ENCODE measurements at regions not wholly inside any gene's neighbourhood (a gene's known extent, or its start where the extent isn't known, plus 50 kb on each side); places are given as distances from the start of the nearest gene placed in this dataset.

DNA sequence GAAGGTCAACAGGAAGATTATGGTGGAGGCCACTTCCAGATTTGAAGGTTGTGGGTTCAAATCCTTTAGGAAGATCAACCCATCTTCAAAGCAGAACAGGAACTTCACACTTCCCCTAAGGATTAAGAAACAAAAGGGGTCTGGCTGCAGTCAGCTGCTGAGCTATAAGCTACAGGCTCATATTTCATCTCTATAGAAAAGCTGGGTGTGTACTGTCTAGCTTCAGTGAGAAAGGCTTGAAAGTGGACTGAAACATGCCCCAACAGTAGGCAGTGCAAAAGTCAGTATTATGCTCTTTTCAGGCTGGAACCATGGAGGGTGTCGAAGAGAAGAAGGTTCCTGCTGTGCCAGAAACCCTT lies 60.1 kb upstream of the SPDEF start:
- H3K4me3 Mint-ChIP-seq, result no peak overlapping the region
- no peaks in the 10 kb centered on the region for H3K27me3 Mint-ChIP-seq (ENCODE audit: low read depth in 2 of 2)
- no peaks in the 10 kb centered on the region for H3K36me3 Mint-ChIP-seq
- DNase-seq (no peak), ATAC-seq (no peak)
- Histone ChIP-seq H3K36me3 (ENCODE audit: control insufficient read depth, insufficient read depth, low read length) (peaks cover 4% of the 10 kb centered on the region), H3K9me3 (ENCODE audit: control insufficient read depth, insufficient read depth, low read length) (no peaks in the 10 kb centered on the region), H3K27ac (ENCODE audit: low read length) (no peak overlapping the region), H3K4me3 (ENCODE audit: low read length) (no peak overlapping the region), H3K27me3 (ENCODE audit: control insufficient read depth, insufficient read depth, low read length) (no peaks in the 10 kb centered on the region), H3K4me1 (ENCODE audit: control insufficient read depth, insufficient read depth, low read length) (no peaks in the 10 kb centered on the region)
- no peaks in the 10 kb centered on the region for H3K9me3 Mint-ChIP-seq
- peaks cover 38 to 42% of the 10 kb centered on the region in 2 donors for H3K4me1 Mint-ChIP-seq
- intact Hi-C loops (cut with micrococcal nuclease), result no loop called here
- WGBS (ENCODE audit: insufficient coverage), result 100% methylated on average over 1 of the region's 1 CpG
- TF ChIP-seq, protein P1, sequence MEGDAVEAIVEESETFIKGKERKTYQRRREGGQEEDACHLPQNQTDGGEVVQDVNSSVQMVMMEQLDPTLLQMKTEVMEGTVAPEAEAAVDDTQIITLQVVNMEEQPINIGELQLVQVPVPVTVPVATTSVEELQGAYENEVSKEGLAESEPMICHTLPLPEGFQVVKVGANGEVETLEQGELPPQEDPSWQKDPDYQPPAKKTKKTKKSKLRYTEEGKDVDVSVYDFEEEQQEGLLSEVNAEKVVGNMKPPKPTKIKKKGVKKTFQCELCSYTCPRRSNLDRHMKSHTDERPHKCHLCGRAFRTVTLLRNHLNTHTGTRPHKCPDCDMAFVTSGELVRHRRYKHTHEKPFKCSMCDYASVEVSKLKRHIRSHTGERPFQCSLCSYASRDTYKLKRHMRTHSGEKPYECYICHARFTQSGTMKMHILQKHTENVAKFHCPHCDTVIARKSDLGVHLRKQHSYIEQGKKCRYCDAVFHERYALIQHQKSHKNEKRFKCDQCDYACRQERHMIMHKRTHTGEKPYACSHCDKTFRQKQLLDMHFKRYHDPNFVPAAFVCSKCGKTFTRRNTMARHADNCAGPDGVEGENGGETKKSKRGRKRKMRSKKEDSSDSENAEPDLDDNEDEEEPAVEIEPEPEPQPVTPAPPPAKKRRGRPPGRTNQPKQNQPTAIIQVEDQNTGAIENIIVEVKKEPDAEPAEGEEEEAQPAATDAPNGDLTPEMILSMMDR (IDR thresholded peaks at IDR 0.05), result no peak
- peak overlapping the region; percentile 34 to 49 for H3K27ac Mint-ChIP-seq

DNA sequence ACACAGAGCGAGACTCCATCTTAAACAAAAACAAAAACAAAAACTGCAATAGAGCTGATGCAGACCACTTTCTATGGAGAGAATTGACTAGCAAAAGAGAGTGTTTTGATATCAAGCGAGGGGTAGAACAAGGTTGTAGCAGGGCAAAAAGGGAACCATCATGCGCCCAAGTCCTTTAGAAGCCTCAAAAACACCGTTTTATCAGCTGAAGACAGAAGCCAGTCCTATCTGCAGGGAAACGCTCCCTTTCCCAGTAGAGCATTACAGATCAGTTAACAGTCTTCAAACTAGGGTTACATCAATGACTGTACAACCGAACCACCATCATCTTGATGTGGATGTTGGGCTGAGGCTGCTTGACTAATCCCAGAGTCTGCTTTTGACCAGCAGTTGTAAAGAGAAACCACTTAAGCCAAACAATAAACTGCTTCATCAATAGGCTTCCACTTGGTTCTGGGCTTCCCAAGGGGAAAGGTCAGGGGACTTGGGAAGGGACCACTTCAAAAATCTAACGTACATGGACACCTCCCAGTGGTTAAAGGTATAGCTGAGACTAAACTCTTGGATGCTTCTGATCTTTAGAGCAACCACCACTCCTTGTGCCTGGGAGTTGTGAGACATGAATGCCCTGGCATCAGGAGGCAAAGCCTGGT lies 59.6 kb upstream of the SPDEF start:
- intact Hi-C loops (cut with micrococcal nuclease), result no loop called here
- Histone ChIP-seq H3K27me3 (ENCODE audit: control insufficient read depth, insufficient read depth, low read length) (no peaks in the 10 kb centered on the region), H3K4me1 (ENCODE audit: control insufficient read depth, insufficient read depth, low read length) (no peaks in the 10 kb centered on the region), H3K9me3 (ENCODE audit: control insufficient read depth, insufficient read depth, low read length) (no peaks in the 10 kb centered on the region), H3K36me3 (ENCODE audit: control insufficient read depth, insufficient read depth, low read length) (peaks cover 4% of the 10 kb centered on the region), H3K27ac (ENCODE audit: low read length) (no peak overlapping the region), H3K4me3 (ENCODE audit: low read length) (no peak overlapping the region)
- H3K4me1 Mint-ChIP-seq, result peaks cover 38 to 42% of the 10 kb centered on the region in 2 donors
- over 99% methylated on average over 6 of the region's 7 CpGs for WGBS (ENCODE audit: insufficient coverage)
- TF ChIP-seq, protein P1 (IDR thresholded peaks at IDR 0.05), result no peak
- H3K27ac Mint-ChIP-seq, result peak overlapping the region; percentile 34 to 49
- DNase-seq (no peak), ATAC-seq (no peak)
- H3K27me3 Mint-ChIP-seq (ENCODE audit: low read depth in 2 of 2), result no peaks in the 10 kb centered on the region
- H3K4me3 Mint-ChIP-seq, result no peak overlapping the region
- no peaks in the 10 kb centered on the region for H3K9me3 Mint-ChIP-seq
- no peaks in the 10 kb centered on the region for H3K36me3 Mint-ChIP-seq

DNA sequence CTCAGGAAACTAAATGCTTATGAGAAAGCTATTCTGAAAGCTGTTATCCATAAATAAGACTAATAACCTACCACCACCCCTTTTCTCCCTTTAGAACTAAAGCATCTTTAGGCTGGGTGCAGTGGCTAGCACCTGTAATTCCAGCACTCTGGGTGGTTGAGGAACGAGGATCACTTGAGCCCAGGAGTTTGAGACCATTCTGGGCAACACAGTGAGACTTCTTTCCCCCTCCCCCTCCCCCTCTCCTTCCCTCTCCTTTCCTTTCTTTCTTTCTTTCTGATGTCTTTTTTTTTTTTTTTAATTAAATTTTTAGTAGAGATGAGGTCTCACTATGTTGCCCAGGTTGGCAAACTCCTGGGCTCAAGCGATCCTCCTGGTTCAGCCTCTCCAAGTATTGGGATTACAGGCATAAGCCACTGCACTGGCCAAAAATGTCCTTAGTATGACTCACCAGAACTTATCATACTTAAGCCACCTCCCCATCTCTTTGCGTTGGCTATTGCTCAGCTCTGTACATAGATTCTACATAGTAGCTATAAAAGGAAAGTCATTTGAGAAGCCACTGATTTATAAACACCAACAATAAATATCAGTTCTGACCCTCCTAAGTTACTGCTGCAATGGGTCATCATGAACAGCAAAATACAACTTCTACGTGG lies 54.8 kb upstream of the SPDEF start:
- Histone ChIP-seq H3K27me3 (ENCODE audit: control insufficient read depth, insufficient read depth, low read length) (no peaks in the 10 kb centered on the region), H3K4me3 (ENCODE audit: low read length) (no peak overlapping the region), H3K27ac (ENCODE audit: low read length) (no peak overlapping the region), H3K4me1 (ENCODE audit: control insufficient read depth, insufficient read depth, low read length) (no peaks in the 10 kb centered on the region), H3K9me3 (ENCODE audit: control insufficient read depth, insufficient read depth, low read length) (no peaks in the 10 kb centered on the region), H3K36me3 (ENCODE audit: control insufficient read depth, insufficient read depth, low read length) (peaks cover 4% of the 10 kb centered on the region)
- Mint-ChIP-seq H3K4me3 (no peak overlapping the region), H3K9me3 (no peaks in the 10 kb centered on the region), H3K27ac (peak overlapping the region; percentile 36 to 75), H3K36me3 (no peaks in the 10 kb centered on the region), H3K27me3 (ENCODE audit: low read depth in 2 of 2) (no peaks in the 10 kb centered on the region), H3K4me1 (peaks cover 14 to 24% of the 10 kb centered on the region in 2 donors)
- WGBS (ENCODE audit: insufficient coverage), result 97% methylated on average over 4 of the region's 4 CpGs
- intact Hi-C loops (cut with micrococcal nuclease), result no loop called here
- TF ChIP-seq, protein P1 (IDR thresholded peaks at IDR 0.05), result no peak
- DNase-seq, result no peak
- ATAC-seq, result no peak
